Neutrophil (primary cell): ENCODE measurements at regions not wholly inside any gene's neighbourhood (a gene's known extent, or its start where the extent isn't known, plus 50 kb on each side); places are given as distances from the start of the nearest gene placed in this dataset.

Experiments used
- H3K27ac ChIP-seq: fragments of 200-600 bp; sonication (generic); 2 replicates; pipeline ENCODE4 v1.5.1; 2016; ENCODE audit warnings: mild to moderate bottlenecking, moderate library complexity
- H3K27me3 ChIP-seq: fragments of 200-600 bp; sonication (generic); 2 replicates; pipeline ENCODE4 v1.6.0; 2016; ENCODE audit warnings: mild to moderate bottlenecking
- H3K36me3 ChIP-seq: fragments of 200-600 bp; sonication (generic); 2 replicates; pipeline ENCODE4 v1.5.1; 2017
- H3K4me1 ChIP-seq, 2 experiments: fragments of 200-600 bp in 1 of 2; sonication (generic) in 1 of 2; 1 replicate in 1 of 2; 2 replicates in 1 of 2; pipeline versions ENCODE4 v1.5.1 to v1.6.1; 2013 to 2016; ENCODE audit warnings: low read depth in 1 of 2, low read length in 1 of 2, mild to moderate bottlenecking in 1 of 2, moderate library complexity in 1 of 2; ENCODE audit not compliant: control insufficient read depth in 1 of 2, insufficient read depth in 1 of 2
- H3K4me3 ChIP-seq, 2 experiments: fragments of 200-600 bp in 1 of 2; sonication (generic) in 1 of 2; 1 replicate in 1 of 2; 2 replicates in 1 of 2; pipeline ENCODE4 v1.5.1; 2013 to 2016; ENCODE audit warnings: low read depth in 1 of 2, low read length in 1 of 2, mild to moderate bottlenecking in 1 of 2, moderate library complexity in 1 of 2
- H3K9me3 ChIP-seq: fragments of 200-600 bp; sonication (generic); 2 replicates; pipeline ENCODE4 v1.5.1; 2016
- CTCF ChIP-seq: fragments of 200-600 bp; sonication (generic); IDR thresholded peaks from 2 replicates; pipeline ENCODE4 v1.5.1; 2016; ENCODE audit warnings: antibody characterized with exemption

GRCh38 chr2:18309188-18309587 lies 251.3 kb downstream of the RDH14 start:
- H3K27me3 ChIP-seq: no peaks in the 10 kb centered on the region
- no peak for TF ChIP-seq CTCF
- no peaks in the 10 kb centered on the region for H3K36me3 ChIP-seq
- no peaks in the 10 kb centered on the region for H3K4me1 ChIP-seq
- H3K27ac ChIP-seq: no peak overlapping the region
- H3K9me3 ChIP-seq: no peaks in the 10 kb centered on the region
- H3K4me3 ChIP-seq: no peak overlapping the region

GRCh38 chr2:18304849-18305248 lies 255.6 kb downstream of the RDH14 start:
- Histone ChIP-seq H3K4me1 (no peaks in the 10 kb centered on the region), H3K27me3 (no peaks in the 10 kb centered on the region), H3K9me3 (no peaks in the 10 kb centered on the region), H3K27ac (no peak overlapping the region), H3K4me3 (no peak overlapping the region), H3K36me3 (no peaks in the 10 kb centered on the region)
- TF ChIP-seq CTCF: no peak

- Histone ChIP-seq H3K4me1 (no peaks in the 10 kb centered on the region), H3K9me3 (no peaks in the 10 kb centered on the region), H3K27ac (no peak overlapping the region), H3K27me3 (no peaks in the 10 kb centered on the region), H3K4me3 (no peak overlapping the region), H3K36me3 (no peaks in the 10 kb centered on the region)
- no peak for TF ChIP-seq CTCF
These were observed 258.9 kb downstream of the RDH14 start for GRCh38 chr2:18301421-18302139.

- H3K4me3 ChIP-seq: no peak overlapping the region
- no peaks in the 10 kb centered on the region for H3K36me3 ChIP-seq
- no peak overlapping the region for H3K27ac ChIP-seq
- no peak for TF ChIP-seq CTCF
- H3K9me3 ChIP-seq: no peaks in the 10 kb centered on the region
- no peaks in the 10 kb centered on the region for H3K4me1 ChIP-seq
- no peaks in the 10 kb centered on the region for H3K27me3 ChIP-seq
These were observed 260.8 kb downstream of the RDH14 start for GRCh38 chr2:18299423-18300212.

DNA sequence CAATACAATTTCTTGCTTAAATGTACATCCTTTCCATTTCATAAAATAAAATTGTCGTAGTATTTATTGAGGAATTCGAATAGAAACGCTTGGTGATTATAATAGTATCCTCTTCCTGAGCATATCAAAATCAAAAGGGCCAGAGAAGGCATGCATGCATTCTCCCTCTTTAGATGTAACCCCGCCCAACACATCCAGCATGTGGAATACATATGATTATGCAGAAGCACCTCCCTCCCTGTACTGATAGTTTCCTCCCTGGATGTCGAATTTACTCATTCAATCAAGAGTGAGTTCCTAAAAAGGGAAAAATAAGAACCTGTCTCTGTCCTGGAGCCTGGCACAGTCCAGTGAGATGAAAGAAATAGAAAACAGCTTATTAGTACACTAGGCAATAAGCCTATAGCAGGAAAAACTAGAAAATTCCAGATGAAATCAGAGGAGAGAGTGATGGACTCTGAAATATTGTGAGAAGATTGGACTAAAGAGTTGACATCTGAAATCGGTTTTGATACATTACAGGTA lies 262.9 kb downstream of the RDH14 start:
- no peak for TF ChIP-seq CTCF
- no peak overlapping the region for H3K4me3 ChIP-seq

More for the DNA sequence above, 262.9 kb downstream of the RDH14 start:
- no peaks in the 10 kb centered on the region for H3K27me3 ChIP-seq
- H3K36me3 ChIP-seq: no peaks in the 10 kb centered on the region
- H3K4me1 ChIP-seq: no peaks in the 10 kb centered on the region
- no peak overlapping the region for H3K27ac ChIP-seq
- no peaks in the 10 kb centered on the region for H3K9me3 ChIP-seq
